Activated CD4-positive, alpha-beta memory T cell treated with anti-CD3 and anti-CD28 coated beads for 36 hours (primary cell): ENCODE measurements at regions not wholly inside any gene's neighbourhood (a gene's known extent, or its start where the extent isn't known, plus 50 kb on each side); places are given as distances from the start of the nearest gene placed in this dataset.

ENCODE experiments used
- CTCF ChIA-PET: fragments of 350-600 bp; sonication (Branson Sonifier 250); formaldehyde crosslinking; loops from one replicate; lab custom pipeline; 2021; ENCODE audit warnings: antibody characterized with exemption, inconsistent platforms; lab: Charles Lee
- POLR2A ChIA-PET: fragments of 350-600 bp; sonication (Branson Sonifier 250); formaldehyde crosslinking; loops from one replicate; lab custom pipeline; 2021; ENCODE audit warnings: antibody characterized with exemption; lab: Charles Lee
- DNase-seq: peaks from one replicate; pipeline ENCODE4 v3.0.0-alpha.2; 2020
- H3K27ac Mint-ChIP-seq: one replicate; pipeline ENCODE4 v1.8.0; 2021; ENCODE audit warnings: mixed read lengths
- H3K27me3 Mint-ChIP-seq: one replicate; pipeline ENCODE4 v1.8.0; 2021; ENCODE audit warnings: mixed read lengths
- H3K36me3 Mint-ChIP-seq: one replicate; pipeline ENCODE4 v1.8.0; 2021; ENCODE audit warnings: mixed read lengths
- H3K4me1 Mint-ChIP-seq: one replicate; pipeline ENCODE4 v1.8.0; 2021; ENCODE audit warnings: low read depth, mixed read lengths
- H3K4me3 Mint-ChIP-seq: one replicate; pipeline ENCODE4 v1.8.0; 2021; ENCODE audit warnings: mild to moderate bottlenecking, mixed read lengths
- H3K9me3 Mint-ChIP-seq: one replicate; pipeline ENCODE4 v1.8.0; 2021; ENCODE audit warnings: mixed read lengths
- intact Hi-C: fragments of 100-400 bp; cut with micrococcal nuclease; formaldehyde crosslinking; loops from one replicate; pipeline ENCODE4 v1.15.1; 2023

DNA sequence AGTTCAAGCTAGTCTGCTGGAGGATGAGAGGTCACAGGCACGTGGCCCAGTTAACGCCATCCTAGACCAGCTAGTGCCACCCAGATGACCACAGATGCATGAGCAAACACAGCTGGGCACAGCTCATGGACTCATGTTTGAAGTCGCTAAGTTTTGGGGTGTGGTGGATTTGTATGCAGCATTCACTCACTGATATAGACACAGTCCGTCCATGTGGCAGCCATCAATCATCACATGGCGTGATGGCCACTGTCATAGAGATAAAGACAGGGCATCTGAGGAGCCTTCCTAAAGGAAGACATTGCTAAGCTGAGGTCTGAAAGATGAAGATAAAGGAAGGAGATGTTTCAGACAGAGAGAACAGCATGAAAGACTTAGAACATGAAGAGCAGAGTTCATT, 154.4 kb upstream of the JAG1 start:
- ChIA-PET POLR2A (no interaction called here), CTCF (no interaction called here)
- intact Hi-C loops = no loop called here
- no peaks in the 10 kb centered on the region for H3K36me3 Mint-ChIP-seq
- no peaks in the 10 kb centered on the region for H3K27me3 Mint-ChIP-seq
- H3K9me3 Mint-ChIP-seq = no peaks in the 10 kb centered on the region
- no peak for DNase-seq
- H3K4me1 Mint-ChIP-seq = no peaks in the 10 kb centered on the region
- H3K27ac Mint-ChIP-seq = no peak overlapping the region
- H3K4me3 Mint-ChIP-seq = no peak overlapping the region

GRCh38 chr20:10832141-10832540, 158.3 kb upstream of the JAG1 start:
- POLR2A ChIA-PET = no interaction called here
- Mint-ChIP-seq H3K4me1 (no peaks in the 10 kb centered on the region), H3K4me3 (no peak overlapping the region), H3K9me3 (no peaks in the 10 kb centered on the region), H3K36me3 (no peaks in the 10 kb centered on the region), H3K27me3 (peaks cover 1% of the 10 kb centered on the region), H3K27ac (no peak overlapping the region)
- no peak for DNase-seq
- intact Hi-C loops = no loop called here
- CTCF ChIA-PET = no interaction called here

DNA sequence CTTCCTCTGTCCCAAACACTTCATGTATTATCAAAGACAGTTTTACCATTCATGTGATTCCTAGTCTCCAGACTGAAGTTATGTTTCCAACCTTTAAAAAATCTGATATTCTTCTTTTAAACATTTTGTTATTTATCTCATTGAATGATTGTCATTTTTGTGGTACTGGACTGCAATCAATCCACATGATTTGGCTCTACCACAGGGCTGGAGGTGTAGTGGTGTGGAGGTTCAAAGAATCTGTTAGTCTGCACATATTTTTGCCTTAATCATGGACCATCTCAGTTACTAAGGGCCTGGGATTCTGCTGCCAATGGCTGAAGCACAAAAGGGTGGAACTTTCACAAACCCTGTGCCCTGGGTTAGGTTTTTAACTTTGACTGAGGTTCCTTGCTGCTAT, 164.1 kb upstream of the JAG1 start:
- CTCF ChIA-PET = no interaction called here
- POLR2A ChIA-PET = no interaction called here
- no peaks in the 10 kb centered on the region for H3K36me3 Mint-ChIP-seq

GRCh38 chr20:10842116-10842515, 168.3 kb upstream of the JAG1 start:
- DNase-seq = no peak
- Mint-ChIP-seq H3K9me3 (peaks cover 20% of the 10 kb centered on the region), H3K27me3 (no peaks in the 10 kb centered on the region), H3K36me3 (no peaks in the 10 kb centered on the region), H3K4me1 (no peaks in the 10 kb centered on the region), H3K27ac (no peak overlapping the region), H3K4me3 (no peak overlapping the region)
- CTCF ChIA-PET = no interaction called here
- POLR2A ChIA-PET = no interaction called here
- intact Hi-C loops = no loop called here

More for the DNA sequence above, 164.1 kb upstream of the JAG1 start:
- intact Hi-C loops = no loop called here
- Mint-ChIP-seq H3K9me3 (peaks cover 20% of the 10 kb centered on the region), H3K27ac (no peak overlapping the region), H3K4me1 (no peaks in the 10 kb centered on the region), H3K4me3 (no peak overlapping the region), H3K27me3 (peaks cover 1% of the 10 kb centered on the region)
- DNase-seq = no peak

- POLR2A ChIA-PET = no interaction called here
- CTCF ChIA-PET = no interaction called here
- Mint-ChIP-seq H3K36me3 (no peaks in the 10 kb centered on the region), H3K9me3 (peaks cover 20% of the 10 kb centered on the region), H3K4me3 (no peak overlapping the region), H3K27ac (no peak overlapping the region), H3K4me1 (no peaks in the 10 kb centered on the region), H3K27me3 (no peaks in the 10 kb centered on the region)
- DNase-seq = no peak
- intact Hi-C loops = no loop called here
These were observed 169.4 kb upstream of the JAG1 start for GRCh38 chr20:10843146-10843711.

DNA sequence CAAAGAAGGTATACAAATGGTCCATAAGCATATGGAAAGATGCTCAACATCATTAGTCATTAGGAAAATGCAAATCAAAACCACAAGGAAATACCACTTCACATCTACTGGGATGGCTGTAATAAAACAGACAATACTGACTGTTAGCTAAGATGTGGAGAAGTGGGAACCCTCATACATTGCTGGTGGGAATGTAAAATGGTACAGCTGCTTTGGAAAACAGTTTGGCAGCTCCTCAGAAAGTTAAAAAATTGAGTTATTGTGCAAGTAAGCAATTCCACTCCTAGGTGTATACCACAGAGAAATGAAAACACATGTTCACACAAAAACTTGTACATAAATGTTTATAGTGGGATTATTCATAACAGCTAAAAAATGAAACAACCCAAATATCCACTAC, 173.0 kb upstream of the JAG1 start:
- H3K9me3 Mint-ChIP-seq = peaks cover 6% of the 10 kb centered on the region
- CTCF ChIA-PET = no interaction called here

DNA sequence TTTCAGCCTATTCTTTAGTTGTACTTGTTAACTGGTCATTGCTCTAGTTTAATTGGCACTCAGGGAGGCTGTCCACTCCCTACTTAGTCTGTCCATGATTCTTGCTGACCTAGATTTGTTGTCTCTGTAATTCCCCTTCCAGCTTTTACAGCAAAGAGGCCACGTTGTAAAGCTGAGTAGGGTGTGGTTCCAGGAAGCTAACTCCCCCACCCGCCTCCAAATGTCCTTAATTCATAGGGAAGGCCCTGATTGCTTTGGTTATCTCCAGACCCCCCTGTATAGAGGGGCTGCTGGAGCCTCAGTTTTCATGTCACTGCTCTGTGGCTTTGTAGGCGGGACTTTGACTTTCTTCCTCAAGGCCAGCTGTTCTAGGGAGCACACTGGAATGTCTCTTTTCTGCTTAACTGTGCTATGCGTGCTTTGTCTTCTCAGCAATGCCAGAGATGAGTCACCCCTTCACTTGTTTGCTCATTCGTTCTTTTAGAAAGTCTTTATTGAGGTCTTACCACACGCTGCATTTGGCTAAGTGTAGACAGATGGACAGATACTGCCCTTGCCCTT, 175.1 kb upstream of the JAG1 start:
- Mint-ChIP-seq H3K4me3 (no peak overlapping the region), H3K36me3 (no peaks in the 10 kb centered on the region), H3K9me3 (no peaks in the 10 kb centered on the region), H3K27me3 (no peaks in the 10 kb centered on the region), H3K4me1 (no peaks in the 10 kb centered on the region), H3K27ac (no peak overlapping the region)
- no peak for DNase-seq
- intact Hi-C loops = no loop called here
- ChIA-PET POLR2A (no interaction called here), CTCF (no interaction called here)

More for the DNA sequence above, 173.0 kb upstream of the JAG1 start:
- no peaks in the 10 kb centered on the region for H3K4me1 Mint-ChIP-seq
- no peaks in the 10 kb centered on the region for H3K36me3 Mint-ChIP-seq
- no peak overlapping the region for H3K27ac Mint-ChIP-seq
- no peak for DNase-seq
- no peak overlapping the region for H3K4me3 Mint-ChIP-seq
- intact Hi-C loops = no loop called here
- POLR2A ChIA-PET = no interaction called here
- H3K27me3 Mint-ChIP-seq = no peaks in the 10 kb centered on the region

GRCh38 chr20:10853176-10853575, 179.4 kb upstream of the JAG1 start:
- intact Hi-C loops = no loop called here
- Mint-ChIP-seq H3K27me3 (no peaks in the 10 kb centered on the region), H3K4me3 (no peak overlapping the region), H3K36me3 (no peaks in the 10 kb centered on the region), H3K27ac (no peak overlapping the region), H3K4me1 (no peaks in the 10 kb centered on the region), H3K9me3 (no peaks in the 10 kb centered on the region)
- DNase-seq = no peak
- POLR2A ChIA-PET = no interaction called here
- CTCF ChIA-PET = no interaction called here

DNA sequence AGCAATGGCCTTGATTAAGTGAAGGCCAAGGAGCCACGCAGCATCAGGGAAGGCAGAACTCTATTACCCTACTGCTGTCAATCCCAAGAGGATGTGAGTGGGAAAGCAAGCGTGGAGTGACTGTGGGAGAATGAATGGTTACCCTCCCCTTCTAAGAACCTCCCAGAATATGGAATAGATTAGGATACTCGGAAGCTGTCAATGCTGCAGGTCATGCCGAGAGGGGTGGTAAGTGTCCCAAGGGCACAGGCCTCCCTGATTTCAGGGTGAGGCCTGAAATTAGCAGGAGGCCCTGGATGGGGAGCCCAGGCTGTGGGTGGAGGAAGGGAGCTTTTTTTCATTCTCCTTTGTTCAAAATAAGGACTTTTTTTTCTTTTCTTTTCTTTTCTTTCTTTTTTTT, 179.9 kb upstream of the JAG1 start:
- POLR2A ChIA-PET = no interaction called here
- Mint-ChIP-seq H3K36me3 (no peaks in the 10 kb centered on the region), H3K9me3 (no peaks in the 10 kb centered on the region), H3K4me1 (no peaks in the 10 kb centered on the region), H3K27me3 (no peaks in the 10 kb centered on the region), H3K27ac (no peak overlapping the region), H3K4me3 (no peak overlapping the region)
- intact Hi-C loops = no loop called here
- DNase-seq = no peak
- CTCF ChIA-PET = no interaction called here

DNA sequence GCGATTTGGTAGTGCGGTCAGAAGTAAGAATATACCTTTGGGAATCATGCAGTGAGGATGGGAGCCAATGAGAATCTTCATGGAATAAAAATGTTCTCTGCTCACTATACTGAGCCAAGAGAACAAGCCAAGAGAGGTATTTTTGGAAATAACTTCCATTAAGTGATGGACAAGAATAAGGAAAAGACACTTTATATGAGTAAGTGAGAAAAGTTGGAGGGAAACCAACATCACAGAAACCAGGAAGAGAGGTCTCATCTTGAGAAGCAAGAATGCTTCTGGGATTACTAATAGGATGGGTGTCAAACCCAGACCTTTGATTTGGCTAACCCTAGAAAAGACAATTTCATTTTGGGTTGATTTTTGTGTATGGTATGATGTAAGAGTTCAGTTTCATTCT, 181.2 kb upstream of the JAG1 start:
- Mint-ChIP-seq H3K4me1 (no peaks in the 10 kb centered on the region), H3K27me3 (no peaks in the 10 kb centered on the region), H3K4me3 (no peak overlapping the region), H3K36me3 (no peaks in the 10 kb centered on the region), H3K27ac (no peak overlapping the region), H3K9me3 (no peaks in the 10 kb centered on the region)
- POLR2A ChIA-PET = no interaction called here
- CTCF ChIA-PET = no interaction called here
- no peak for DNase-seq
- intact Hi-C loops = no loop called here

- no peak overlapping the region for H3K4me3 Mint-ChIP-seq
- H3K27me3 Mint-ChIP-seq = no peaks in the 10 kb centered on the region
- intact Hi-C loops = no loop called here
- no peaks in the 10 kb centered on the region for H3K9me3 Mint-ChIP-seq
- ChIA-PET CTCF (no interaction called here), POLR2A (no interaction called here)
- DNase-seq = no peak
- no peaks in the 10 kb centered on the region for H3K36me3 Mint-ChIP-seq
- H3K27ac Mint-ChIP-seq = no peak overlapping the region
- no peaks in the 10 kb centered on the region for H3K4me1 Mint-ChIP-seq
These were observed 182.0 kb upstream of the JAG1 start for GRCh38 chr20:10855778-10856177.

GRCh38 chr20:10856237-10857015, 182.6 kb upstream of the JAG1 start:
- H3K4me1 Mint-ChIP-seq = no peaks in the 10 kb centered on the region
- H3K27me3 Mint-ChIP-seq = no peaks in the 10 kb centered on the region
- H3K36me3 Mint-ChIP-seq = no peaks in the 10 kb centered on the region
- POLR2A ChIA-PET = no interaction called here
- no peaks in the 10 kb centered on the region for H3K9me3 Mint-ChIP-seq
- DNase-seq = no peak
- intact Hi-C loops = no loop called here
- no peak overlapping the region for H3K27ac Mint-ChIP-seq
- CTCF ChIA-PET = no interaction called here
- H3K4me3 Mint-ChIP-seq = no peak overlapping the region
